Heart left ventricle (tissue), 16 donors: ENCODE measurements at regions not wholly inside any gene's neighbourhood (a gene's known extent, or its start where the extent isn't known, plus 50 kb on each side); places are given as distances from the start of the nearest gene placed in this dataset.

Experiments used
- ATAC-seq, 4 donors: fragments of 200-7000 bp; cut with Tn5 transposase; one replicate each; pipeline ENCODE4 v1.9.1; 2020 to 2022; ENCODE audit warnings: moderate library complexity in 4 of 4, mild to moderate bottlenecking in 3 of 4, moderate number of reproducible peaks in 1 of 4
- DNase-seq, 5 donors: peaks; one replicate each; pipeline ENCODE4 v3.0.0-alpha.2; 2020
- H3K27ac ChIP-seq, 12 donors: fragments of 200-600 bp; sonication (generic) in 4 of 12; one replicate each; pipeline versions ENCODE4 v1.5.0 to v1.8.0; 2016 to 2022; ENCODE audit warnings: mild to moderate bottlenecking in 2 of 12
- H3K27me3 ChIP-seq, 9 donors: fragments of 200-600 bp; sonication (generic) in 2 of 9; one replicate each; pipeline versions ENCODE4 v1.5.1 to v1.8.0; 2016 to 2022; ENCODE audit warnings: mild to moderate bottlenecking in 3 of 9
- H3K36me3 ChIP-seq, 9 donors: fragments of 200-600 bp; sonication (generic) in 2 of 9; one replicate each; pipeline versions ENCODE4 v1.5.0 to v1.8.0; 2018 to 2022; ENCODE audit warnings: mild to moderate bottlenecking in 2 of 9
- H3K4me1 ChIP-seq, 12 donors: fragments of 200-600 bp; sonication (generic) in 4 of 12; one replicate each; pipeline versions ENCODE4 v1.5.0 to v1.8.0; 2016 to 2022; ENCODE audit warnings: mild to moderate bottlenecking in 3 of 12
- H3K4me3 ChIP-seq, 12 donors: fragments of 200-600 bp; sonication (generic) in 4 of 12; one replicate each; pipeline versions ENCODE4 v1.5.0 to v1.8.0; 2017 to 2022; ENCODE audit warnings: mild to moderate bottlenecking in 9 of 12, moderate library complexity in 4 of 12
- H3K9me3 ChIP-seq, 12 donors: fragments of 200-600 bp; sonication (generic) in 4 of 12; one replicate each; pipeline versions ENCODE4 v1.5.0 to v1.8.0; 2016 to 2022; ENCODE audit warnings: mild to moderate bottlenecking in 1 of 12
- CTCF ChIP-seq, 12 donors: fragments of 200-600 bp; sonication (generic) in 4 of 12; IDR thresholded peaks; one replicate each; pipeline versions ENCODE4 v1.5.0 to v1.8.0; 2018 to 2022; ENCODE audit warnings: antibody characterized with exemption in 12 of 12, mild to moderate bottlenecking in 5 of 12
- POLR2A ChIP-seq, 2 donors: fragments of 450-650 bp; IDR thresholded peaks; one replicate each; pipeline ENCODE4 v1.6.1; 2017; ENCODE audit warnings: antibody characterized with exemption in 2 of 2, mild to moderate bottlenecking in 2 of 2, moderate library complexity in 2 of 2
- WGBS, 4 donors: extraction: QIAGEN DNeasy Blood & Tissue Kit in 2 of 4; methylation state at CpG; one replicate each; pipeline versions ENCODE4 v1.1.5 to v1.1.7; 2013 to 2018; 5-methylcytosine and 5-hydroxymethylcytosine counted together
- intact Hi-C, 10 donors: fragments of 100-400 bp; cut with DNase I; formaldehyde crosslinking; loops; one replicate each; pipeline versions ENCODE4 v1.11.1 to v1.14.2; 2022
- donor health status: ischemic (EF 13 %, LVEDD 7.1; RV severe dilation, severe dysfunction).
- donor health status: healthy with polysubstance abuse.
- donor health status: DM: no; HTN: yes; CAD: no.
- donor health status: DM: no; HTN: no; CAD: no.
- donor health status: ischemic (EF 25% LVEDD 6.9; RV normal size, moderate dysfunction).
- donor health status: ischemic (EF 25% LVEDD 5.7; RV mildly dilated, moderate dysfunction).
- donor health status: healthy.
- donor health status: DM: yes; HTN: yes; CAD: no.
- donor health status: ischemic (EF 35%, LVEDD 5.7; RV mildly dilated, moderate dysfunction).
- donor health status: nonischemic (EF 11% LVEDD 7.7; RV severe dilation, severe dysfunction).
- donor health status: DM: yes; HTN: yes; CAD: no.
- donor health status: PGD.
- donor health status: ischemic (EF 29% LVEDD 5.4; RV normal size, mild dysfunction).
- donor health status: nonischemic (EF 23%, LVEDD 6.1; RV moderate dilation, normal function).

GRCh38 chrX:39472161-39472560 is 625.6 kb downstream of the BCOR start:
- H3K27me3 ChIP-seq: peaks cover 0 to 2% (median 0%) of the 10 kb centered on the region in 9 donors
- H3K4me3 ChIP-seq: no peak overlapping the region
- H3K4me1 ChIP-seq: peaks cover 0 to 25% (median 3%) of the 10 kb centered on the region in 12 donors
- ATAC-seq (no peak), DNase-seq (no peak)
- H3K9me3 ChIP-seq: no peaks in the 10 kb centered on the region
- TF ChIP-seq CTCF (IDR thresholded peaks at IDR 0.05): no peak
- no peak for TF ChIP-seq POLR2A (IDR thresholded peaks at IDR 0.05)
- H3K36me3 ChIP-seq: no peaks in the 10 kb centered on the region
- 93 to 100% (median 100%) methylated on average over 1 of the region's 1 CpG for WGBS, 4 donors
- H3K27ac ChIP-seq: peak overlapping the region in 1 of 12 donors; percentile 71
- intact Hi-C loops: no loop called here

- ATAC-seq: peak; percentile 56 to 85 (median 60)
- H3K27me3 ChIP-seq: no peaks in the 10 kb centered on the region
- H3K27ac ChIP-seq: peak overlapping the region in 5 of 12 donors; percentile 22 to 54 (median 34)
- H3K4me3 ChIP-seq: no peak overlapping the region
- no peaks in the 10 kb centered on the region for H3K36me3 ChIP-seq
- TF ChIP-seq POLR2A (IDR thresholded peaks at IDR 0.05): no peak
- intact Hi-C loops: no loop called here
- peaks cover 0 to 37% (median 8%) of the 10 kb centered on the region in 12 donors for H3K4me1 ChIP-seq
- peak in 3 of 5 donors; percentile 17 to 61 (median 37) for DNase-seq
- H3K9me3 ChIP-seq: no peaks in the 10 kb centered on the region
- WGBS, 4 donors: 33 to 67% (median 52%) methylated on average over 2 of the region's 2 CpGs
Measured at GRCh38 chrX:39473812-39474211, 623.9 kb downstream of the BCOR start.

- H3K36me3 ChIP-seq: no peaks in the 10 kb centered on the region
- H3K27ac ChIP-seq: no peak overlapping the region
- TF ChIP-seq POLR2A (IDR thresholded peaks at IDR 0.05) (no peak), CTCF (IDR thresholded peaks at IDR 0.05) (no peak)
- H3K4me1 ChIP-seq: peaks cover 0 to 37% (median 8%) of the 10 kb centered on the region in 12 donors
- DNase-seq (no peak), ATAC-seq (no peak)
- H3K27me3 ChIP-seq: peaks cover 0 to 9% (median 0%) of the 10 kb centered on the region in 9 donors
- intact Hi-C loops: loop anchor here in 3 of 10 donors (5.0 kb wide), 2 partner anchors 42 to 212 kb away; no protein-coding TSS in a partner anchor
- no peak overlapping the region for H3K4me3 ChIP-seq
- no peaks in the 10 kb centered on the region for H3K9me3 ChIP-seq
- 44 to 58% (median 53%) methylated on average over 5 of the region's 5 CpGs for WGBS, 4 donors
Measured at GRCh38 chrX:39475372-39475771, 622.4 kb downstream of the BCOR start.

- peaks cover 0 to 26% (median 8%) of the 10 kb centered on the region in 12 donors for H3K4me1 ChIP-seq
- H3K4me3 ChIP-seq: no peak overlapping the region
- WGBS, 4 donors: 41 to 71% (median 58%) methylated on average over 14 to 15 of the region's 15 CpGs
- H3K36me3 ChIP-seq: no peaks in the 10 kb centered on the region
- peak in 3 of 4 donors; percentile 18 to 40 (median 32) for ATAC-seq
- H3K9me3 ChIP-seq: no peaks in the 10 kb centered on the region
- peak in 4 of 5 donors; percentile 31 to 43 (median 38) for DNase-seq
- H3K27ac ChIP-seq: peak overlapping the region in 9 of 12 donors; percentile 17 to 69 (median 54)
- intact Hi-C loops: loop anchor here in 3 of 10 donors (2.0 to 5.0 kb wide), 3 partner anchors 41 to 211 kb away; no protein-coding TSS in a partner anchor
- H3K27me3 ChIP-seq: peaks cover 0 to 17% (median 0%) of the 10 kb centered on the region in 9 donors
- TF ChIP-seq POLR2A (IDR thresholded peaks at IDR 0.05): no peak
- no peak for TF ChIP-seq CTCF (IDR thresholded peaks at IDR 0.05)
Measured at GRCh38 chrX:39476604-39477021, 621.1 kb downstream of the BCOR start.
